ENCODE measurements at regions not wholly inside any gene's neighbourhood (a gene's known extent, or its start where the extent isn't known, plus 50 kb on each side); places are given as distances from the start of the nearest gene placed in this dataset.

DNA sequence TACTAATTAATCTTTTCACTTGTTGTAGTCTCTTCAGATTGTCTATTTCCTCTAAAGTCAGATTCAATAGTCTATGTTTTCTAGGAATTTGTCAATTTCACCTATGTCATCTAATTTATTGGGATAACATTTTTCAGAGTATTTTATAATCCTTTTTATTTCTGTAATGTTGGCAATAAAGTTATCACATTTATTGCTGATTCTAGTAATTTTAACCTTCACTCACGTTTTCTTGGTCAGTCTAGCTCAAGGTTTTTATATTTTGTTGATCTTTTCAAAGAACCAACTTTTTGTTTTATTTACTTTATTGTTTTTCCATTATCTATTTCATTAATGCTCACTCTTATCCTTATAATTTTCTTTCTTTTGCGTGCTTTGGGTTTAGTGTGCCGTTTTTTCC, 97.9 kb upstream of the GNG12 start:
- 85 to 91% methylated on average over 3 of the region's 3 CpGs for WGBS, 2 donors
- Histone ChIP-seq H3K4me1 (ENCODE audit: control insufficient read depth in 5 of 5, insufficient read depth in 5 of 5, low read length in 5 of 5) (no peaks in the 10 kb centered on the region), H3K4me3 (no peak overlapping the region), H3K27me3 (ENCODE audit: control insufficient read depth in 3 of 3, insufficient read depth in 3 of 3, low read length in 2 of 3) (no peaks in the 10 kb centered on the region), H3K9me3 (ENCODE audit: control insufficient read depth in 4 of 4, insufficient read depth in 3 of 4, low read length in 3 of 4) (no peaks in the 10 kb centered on the region), H3K27ac (ENCODE audit: low read depth in 1 of 2, low read length in 1 of 2) (no peak overlapping the region), H3K36me3 (ENCODE audit: control insufficient read depth in 4 of 4, insufficient read depth in 4 of 4, low read length in 4 of 4) (no peaks in the 10 kb centered on the region), H3K9ac (ENCODE audit: insufficient read depth in 1 of 2, low read length in 2 of 2) (no peak overlapping the region)
- DNase-seq (no peak), ATAC-seq (ENCODE audit: insufficient read depth, low FRiP score) (no peak)
- TF ChIP-seq, protein P1, sequence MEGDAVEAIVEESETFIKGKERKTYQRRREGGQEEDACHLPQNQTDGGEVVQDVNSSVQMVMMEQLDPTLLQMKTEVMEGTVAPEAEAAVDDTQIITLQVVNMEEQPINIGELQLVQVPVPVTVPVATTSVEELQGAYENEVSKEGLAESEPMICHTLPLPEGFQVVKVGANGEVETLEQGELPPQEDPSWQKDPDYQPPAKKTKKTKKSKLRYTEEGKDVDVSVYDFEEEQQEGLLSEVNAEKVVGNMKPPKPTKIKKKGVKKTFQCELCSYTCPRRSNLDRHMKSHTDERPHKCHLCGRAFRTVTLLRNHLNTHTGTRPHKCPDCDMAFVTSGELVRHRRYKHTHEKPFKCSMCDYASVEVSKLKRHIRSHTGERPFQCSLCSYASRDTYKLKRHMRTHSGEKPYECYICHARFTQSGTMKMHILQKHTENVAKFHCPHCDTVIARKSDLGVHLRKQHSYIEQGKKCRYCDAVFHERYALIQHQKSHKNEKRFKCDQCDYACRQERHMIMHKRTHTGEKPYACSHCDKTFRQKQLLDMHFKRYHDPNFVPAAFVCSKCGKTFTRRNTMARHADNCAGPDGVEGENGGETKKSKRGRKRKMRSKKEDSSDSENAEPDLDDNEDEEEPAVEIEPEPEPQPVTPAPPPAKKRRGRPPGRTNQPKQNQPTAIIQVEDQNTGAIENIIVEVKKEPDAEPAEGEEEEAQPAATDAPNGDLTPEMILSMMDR (IDR thresholded peaks at IDR 0.05; ENCODE audit: control extremely low read depth, extremely low read depth): no peak

DNA sequence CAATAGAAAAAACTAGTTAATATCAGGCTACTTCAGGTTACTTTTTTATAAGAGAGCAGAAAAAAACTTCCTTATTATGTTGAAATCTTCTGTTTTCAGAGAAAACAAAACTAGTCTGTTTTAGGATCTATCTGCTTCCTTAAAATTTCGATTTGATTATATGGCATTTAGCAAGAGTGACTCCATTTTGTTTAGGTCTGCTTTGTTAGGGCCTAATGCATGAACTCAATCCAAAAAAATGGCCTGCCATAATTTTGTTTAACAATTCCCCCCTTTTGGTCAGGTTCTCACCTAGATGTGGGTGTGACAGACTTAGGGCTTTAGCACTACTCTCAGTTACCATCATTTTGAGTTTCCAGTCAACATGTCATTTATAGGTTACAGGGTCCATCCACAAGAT, 89.8 kb upstream of the GNG12 start:
- H3K27ac ChIP-seq (ENCODE audit: low read depth in 1 of 2, low read length in 1 of 2): no peak overlapping the region
- H3K4me1 ChIP-seq (ENCODE audit: control insufficient read depth in 5 of 5, insufficient read depth in 5 of 5, low read length in 5 of 5): no peaks in the 10 kb centered on the region
- H3K36me3 ChIP-seq (ENCODE audit: control insufficient read depth in 4 of 4, insufficient read depth in 4 of 4, low read length in 4 of 4): no peaks in the 10 kb centered on the region
- 63 to 72% methylated on average over 1 of the region's 1 CpG for WGBS, 2 donors
- TF ChIP-seq, protein P1 (IDR thresholded peaks at IDR 0.05; ENCODE audit: control extremely low read depth, extremely low read depth): no peak
- H3K9me3 ChIP-seq (ENCODE audit: control insufficient read depth in 4 of 4, insufficient read depth in 3 of 4, low read length in 3 of 4): no peaks in the 10 kb centered on the region
- H3K4me3 ChIP-seq: no peak overlapping the region
- ATAC-seq (ENCODE audit: insufficient read depth, low FRiP score) (no peak), DNase-seq (no peak)
- H3K9ac ChIP-seq (ENCODE audit: insufficient read depth in 1 of 2, low read length in 2 of 2): no peak overlapping the region
- H3K27me3 ChIP-seq (ENCODE audit: control insufficient read depth in 3 of 3, insufficient read depth in 3 of 3, low read length in 2 of 3): no peaks in the 10 kb centered on the region

DNA sequence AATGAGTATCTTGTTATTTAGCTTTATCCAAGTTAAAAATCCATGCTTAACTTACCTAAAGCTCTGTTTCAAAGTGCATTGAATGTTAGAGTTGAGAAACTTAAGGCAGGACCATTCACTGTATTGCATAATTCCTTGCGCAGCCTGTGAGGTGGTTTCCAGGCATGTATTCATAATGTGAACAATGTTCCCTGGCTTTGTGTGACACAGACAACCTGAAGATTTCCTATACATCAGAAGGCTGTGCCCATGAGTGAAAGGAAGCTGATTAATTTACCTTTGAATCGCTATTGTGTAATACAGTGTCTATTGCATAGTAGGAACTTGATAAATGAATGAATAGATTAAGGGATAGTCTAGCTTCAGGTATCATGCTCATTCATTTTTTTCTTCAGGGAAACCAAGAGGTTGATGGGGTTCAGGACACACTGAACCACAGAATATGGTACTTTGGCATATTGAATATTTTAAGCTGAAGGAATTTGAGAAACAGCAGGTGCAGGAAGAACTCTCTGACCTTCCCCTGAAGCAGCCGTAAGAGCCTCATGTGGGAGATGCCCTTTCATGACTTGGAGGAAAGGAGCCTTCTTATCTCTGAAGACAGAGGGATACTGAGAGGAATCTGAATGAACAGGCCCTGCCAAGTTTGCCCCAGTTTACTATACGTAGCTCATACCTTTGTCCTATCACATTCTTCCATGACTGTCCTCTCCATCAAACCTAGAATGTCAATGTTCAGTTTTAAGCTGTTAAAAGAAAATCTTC, 88.6 kb upstream of the GNG12 start:
- Histone ChIP-seq H3K27me3 (ENCODE audit: control insufficient read depth in 3 of 3, insufficient read depth in 3 of 3, low read length in 2 of 3) (no peaks in the 10 kb centered on the region), H3K9ac (ENCODE audit: insufficient read depth in 1 of 2, low read length in 2 of 2) (no peak overlapping the region), H3K4me1 (ENCODE audit: control insufficient read depth in 5 of 5, insufficient read depth in 5 of 5, low read length in 5 of 5) (no peaks in the 10 kb centered on the region), H3K36me3 (ENCODE audit: control insufficient read depth in 4 of 4, insufficient read depth in 4 of 4, low read length in 4 of 4) (no peaks in the 10 kb centered on the region), H3K4me3 (no peak overlapping the region), H3K27ac (ENCODE audit: low read depth in 1 of 2, low read length in 1 of 2) (no peak overlapping the region), H3K9me3 (ENCODE audit: control insufficient read depth in 4 of 4, insufficient read depth in 3 of 4, low read length in 3 of 4) (no peaks in the 10 kb centered on the region)
- 90% methylated on average over 4 of the region's 4 CpGs for WGBS, 2 donors
- DNase-seq (no peak), ATAC-seq (ENCODE audit: insufficient read depth, low FRiP score) (no peak)
- TF ChIP-seq, protein P1 (IDR thresholded peaks at IDR 0.05; ENCODE audit: control extremely low read depth, extremely low read depth): no peak

Data from lung (tissue), 11 donors.